Astrocyte (in vitro differentiated cells and primary cell): ENCODE measurements at regions not wholly inside any gene's neighbourhood (a gene's known extent, or its start where the extent isn't known, plus 50 kb on each side); places are given as distances from the start of the nearest gene placed in this dataset.

Source experiments
- CTCF ChIP-seq: IDR thresholded peaks from 2 replicates; pipeline ENCODE4 v1.5.1; 2011; ENCODE audit warnings: low read depth, mild to moderate bottlenecking, inconsistent platforms, low read length, moderate library complexity; ENCODE audit not compliant: insufficient read depth
- EZH2 ChIP-seq: IDR thresholded peaks from 2 replicates; pipeline ENCODE4 v1.6.1; 2012; ENCODE audit warnings: mild to moderate bottlenecking, low read length, inconsistent platforms; ENCODE audit not compliant: insufficient read depth

GRCh38 chr1:79100385-79100784, 93.9 kb upstream of the ADGRL4 start:
- no peak for TF ChIP-seq CTCF
- no peak for TF ChIP-seq EZH2
